ENCODE measurements at regions not wholly inside any gene's neighbourhood (a gene's known extent, or its start where the extent isn't known, plus 50 kb on each side); places are given as distances from the start of the nearest gene placed in this dataset.

DNA sequence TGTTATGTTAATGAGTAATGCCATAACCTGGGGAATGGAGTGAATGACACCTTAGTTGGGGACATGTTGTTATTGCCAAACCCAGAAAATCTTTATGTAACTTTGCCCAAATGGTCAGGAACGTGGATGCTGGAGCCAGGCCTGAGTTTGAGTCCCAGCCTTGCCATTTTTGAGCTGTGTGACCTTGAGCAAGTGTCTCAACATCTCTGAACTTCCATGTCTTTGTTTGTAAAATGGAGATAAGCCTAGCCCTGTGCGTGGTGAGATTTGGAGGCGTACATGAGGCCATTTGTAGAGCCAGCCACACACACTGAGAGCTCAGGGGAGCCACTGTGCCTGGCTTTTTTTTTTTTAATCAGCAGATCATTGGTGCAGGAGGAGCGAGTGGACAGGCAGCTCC lies 247.3 kb downstream of the FOXL1 start:
- WGBS, 2 experiments (ENCODE audit: insufficient coverage in 1 of 2, insufficient read length in 1 of 2): 90 to 95% methylated on average over 4 of the region's 4 CpGs
- no peaks in the 10 kb centered on the region for H3K9me3 ChIP-seq (ENCODE audit: control insufficient read depth, low read length)
- peaks cover 51% of the 10 kb centered on the region for H3K27me3 Mint-ChIP-seq (ENCODE audit: insufficient read depth)

DNA sequence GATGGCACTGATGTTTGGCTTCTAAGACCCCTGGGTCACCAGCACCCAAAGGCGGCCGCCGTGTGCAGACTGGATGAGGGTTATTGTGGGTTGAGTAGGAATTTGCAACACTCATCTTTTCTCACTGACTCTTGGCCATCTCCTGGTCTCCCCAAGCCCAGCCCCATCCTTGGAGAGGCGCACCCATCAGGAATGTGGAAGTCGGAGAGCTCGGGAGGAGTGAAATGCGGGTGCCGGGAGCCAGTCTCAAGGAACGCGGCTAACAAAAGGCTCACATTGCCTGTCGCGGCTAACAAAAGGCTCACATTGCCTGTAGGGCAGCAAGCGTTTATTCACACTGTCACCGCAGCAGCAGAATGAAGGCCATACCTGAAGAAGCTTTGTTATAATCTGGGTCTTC lies 248.6 kb downstream of the FOXL1 start:
- no peaks in the 10 kb centered on the region for H3K4me1 ChIP-seq (ENCODE audit: control insufficient read depth, insufficient read depth, low read length)
- no peak overlapping the region for H3K4me3 ChIP-seq (ENCODE audit: low read length)
- no peak overlapping the region for H3K9ac ChIP-seq (ENCODE audit: extremely low read depth, low read length, poor library complexity, severe bottlenecking)
- TF ChIP-seq, protein P1, sequence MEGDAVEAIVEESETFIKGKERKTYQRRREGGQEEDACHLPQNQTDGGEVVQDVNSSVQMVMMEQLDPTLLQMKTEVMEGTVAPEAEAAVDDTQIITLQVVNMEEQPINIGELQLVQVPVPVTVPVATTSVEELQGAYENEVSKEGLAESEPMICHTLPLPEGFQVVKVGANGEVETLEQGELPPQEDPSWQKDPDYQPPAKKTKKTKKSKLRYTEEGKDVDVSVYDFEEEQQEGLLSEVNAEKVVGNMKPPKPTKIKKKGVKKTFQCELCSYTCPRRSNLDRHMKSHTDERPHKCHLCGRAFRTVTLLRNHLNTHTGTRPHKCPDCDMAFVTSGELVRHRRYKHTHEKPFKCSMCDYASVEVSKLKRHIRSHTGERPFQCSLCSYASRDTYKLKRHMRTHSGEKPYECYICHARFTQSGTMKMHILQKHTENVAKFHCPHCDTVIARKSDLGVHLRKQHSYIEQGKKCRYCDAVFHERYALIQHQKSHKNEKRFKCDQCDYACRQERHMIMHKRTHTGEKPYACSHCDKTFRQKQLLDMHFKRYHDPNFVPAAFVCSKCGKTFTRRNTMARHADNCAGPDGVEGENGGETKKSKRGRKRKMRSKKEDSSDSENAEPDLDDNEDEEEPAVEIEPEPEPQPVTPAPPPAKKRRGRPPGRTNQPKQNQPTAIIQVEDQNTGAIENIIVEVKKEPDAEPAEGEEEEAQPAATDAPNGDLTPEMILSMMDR (conservative IDR thresholded peaks at IDR 0.05): no peak
- no peak overlapping the region for H3K4me3 Mint-ChIP-seq
- no peaks in the 10 kb centered on the region for H3K36me3 Mint-ChIP-seq (ENCODE audit: low read depth)
- H3K9me3 ChIP-seq (ENCODE audit: control insufficient read depth, low read length): no peaks in the 10 kb centered on the region
- H3K4me1 Mint-ChIP-seq: peaks cover 25% of the 10 kb centered on the region
- H3K27ac Mint-ChIP-seq: no peak overlapping the region
- H3K27me3 Mint-ChIP-seq (ENCODE audit: insufficient read depth): peaks cover 44% of the 10 kb centered on the region
- no peaks in the 10 kb centered on the region for H3K36me3 ChIP-seq (ENCODE audit: control insufficient read depth, insufficient read depth, low read length)
- peaks cover 6% of the 10 kb centered on the region for H3K9me3 Mint-ChIP-seq
- WGBS, 2 experiments (ENCODE audit: insufficient coverage in 1 of 2, insufficient read length in 1 of 2): 33 to 46% methylated on average over 4 to 14 of the region's 14 CpGs
- peak; percentile 80 for DNase-seq
- H3K27ac ChIP-seq (ENCODE audit: low read depth, low read length): no peak overlapping the region
- no peaks in the 10 kb centered on the region for H3K27me3 ChIP-seq (ENCODE audit: control insufficient read depth, insufficient read depth, low read length, poor library complexity, severe bottlenecking)

More for the DNA sequence above, 247.3 kb downstream of the FOXL1 start:
- Histone ChIP-seq H3K27ac (ENCODE audit: low read depth, low read length) (no peak overlapping the region), H3K4me3 (ENCODE audit: low read length) (no peak overlapping the region), H3K4me1 (ENCODE audit: control insufficient read depth, insufficient read depth, low read length) (no peaks in the 10 kb centered on the region), H3K9ac (ENCODE audit: extremely low read depth, low read length, poor library complexity, severe bottlenecking) (no peak overlapping the region), H3K27me3 (ENCODE audit: control insufficient read depth, insufficient read depth, low read length, poor library complexity, severe bottlenecking) (no peaks in the 10 kb centered on the region), H3K36me3 (ENCODE audit: control insufficient read depth, insufficient read depth, low read length) (no peaks in the 10 kb centered on the region)
- Mint-ChIP-seq H3K27ac (no peak overlapping the region), H3K36me3 (ENCODE audit: low read depth) (no peaks in the 10 kb centered on the region), H3K4me3 (no peak overlapping the region), H3K4me1 (peaks cover 25% of the 10 kb centered on the region), H3K9me3 (peaks cover 6% of the 10 kb centered on the region)
- DNase-seq: no peak
- TF ChIP-seq, protein P1 (conservative IDR thresholded peaks at IDR 0.05): no peak

DNA sequence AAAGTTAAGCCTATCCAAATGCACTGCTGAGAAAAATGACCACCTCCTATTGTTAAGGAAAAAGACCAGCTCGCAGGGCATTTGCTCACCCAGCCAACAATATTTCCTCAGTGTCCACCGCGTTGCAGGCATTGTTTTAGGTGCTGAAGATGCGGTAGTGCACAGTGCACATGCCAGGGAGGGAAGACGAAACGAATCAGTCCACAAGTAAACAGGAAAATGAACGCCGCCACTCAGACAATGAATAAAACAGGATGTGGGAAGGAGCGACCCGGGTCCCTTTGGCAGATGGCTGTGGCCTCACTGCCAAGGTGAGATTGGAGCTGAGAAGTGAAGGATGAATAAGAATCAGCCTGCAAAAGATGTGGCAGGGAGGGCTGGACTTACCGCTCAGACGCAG lies 249.2 kb downstream of the FOXL1 start:
- 87 to 88% methylated on average over 12 of the region's 12 CpGs for WGBS, 2 experiments (ENCODE audit: insufficient coverage in 1 of 2, insufficient read length in 1 of 2)
- H3K27me3 ChIP-seq (ENCODE audit: control insufficient read depth, insufficient read depth, low read length, poor library complexity, severe bottlenecking): no peaks in the 10 kb centered on the region
- no peaks in the 10 kb centered on the region for H3K9me3 ChIP-seq (ENCODE audit: control insufficient read depth, low read length)
- Mint-ChIP-seq H3K4me3 (no peak overlapping the region), H3K4me1 (peaks cover 25% of the 10 kb centered on the region), H3K27ac (no peak overlapping the region), H3K9me3 (peaks cover 4% of the 10 kb centered on the region), H3K36me3 (ENCODE audit: low read depth) (no peaks in the 10 kb centered on the region), H3K27me3 (ENCODE audit: insufficient read depth) (peaks cover 39% of the 10 kb centered on the region)
- DNase-seq: no peak
- no peak overlapping the region for H3K4me3 ChIP-seq (ENCODE audit: low read length)
- no peak overlapping the region for H3K9ac ChIP-seq (ENCODE audit: extremely low read depth, low read length, poor library complexity, severe bottlenecking)
- no peaks in the 10 kb centered on the region for H3K4me1 ChIP-seq (ENCODE audit: control insufficient read depth, insufficient read depth, low read length)
- H3K36me3 ChIP-seq (ENCODE audit: control insufficient read depth, insufficient read depth, low read length): no peaks in the 10 kb centered on the region
- H3K27ac ChIP-seq (ENCODE audit: low read depth, low read length): no peak overlapping the region
- TF ChIP-seq, protein P1 (conservative IDR thresholded peaks at IDR 0.05): no peak

All from endodermal cell (in vitro differentiated cells).